SK-N-SH (cell line): ENCODE measurements at regions not wholly inside any gene's neighbourhood (a gene's known extent, or its start where the extent isn't known, plus 50 kb on each side); places are given as distances from the start of the nearest gene placed in this dataset.

Source experiments
- CTCF ChIA-PET: fragments of 300-600, 350-600 bp; formaldehyde crosslinking; extraction: SDS; loops from one replicate; lab custom pipeline; 2021; lab: Yijun Ruan, JAX
- POLR2A ChIA-PET: fragments of 350-600 bp; sonication (Branson Sonifier 250); formaldehyde crosslinking; extraction: SDS; loops from one replicate; lab custom pipeline; 2020; ENCODE audit warnings: antibody characterized with exemption, inconsistent platforms; lab: Yijun Ruan, JAX
- DNase-seq: peaks from one replicate; pipeline ENCODE4 v3.0.0; 2012
- H2AFZ ChIP-seq: fragments of 200-600 bp; sonication (generic); 2 replicates; pipeline ENCODE4 v1.8.1; 2016; ENCODE audit warnings: antibody characterized with exemption, mild to moderate bottlenecking, low read depth
- H3F3A ChIP-seq: fragments of 200-600 bp; sonication (generic); replicated peaks from 2 replicates; pipeline ENCODE3; 2016; ENCODE audit warnings: antibody characterized with exemption, mild to moderate bottlenecking; ENCODE audit not compliant: insufficient read depth
- H3K27ac ChIP-seq, 2 experiments: fragments of 200-500 bp in 1 of 2; fragments of 200-600 bp in 1 of 2; sonication (Bioruptor generic) in 1 of 2; sonication (generic), shearing (Covaris generic) in 1 of 2; 2 replicates each; pipeline versions ENCODE4 v1.5.1 to v1.6.1; 2014 to 2016; ENCODE audit warnings: low read depth in 2 of 2, inconsistent platforms in 1 of 2, low read length in 1 of 2, mild to moderate bottlenecking in 1 of 2, mixed read lengths in 1 of 2
- H3K27me3 ChIP-seq: fragments of 200-600 bp; sonication (generic), shearing (Covaris generic); 2 replicates; pipeline ENCODE4 v1.6.1; 2016; ENCODE audit warnings: mixed run types; ENCODE audit not compliant: insufficient read depth
- H3K36me3 ChIP-seq, 2 experiments: fragments of 200-500 bp in 1 of 2; fragments of 200-600 bp in 1 of 2; sonication (Bioruptor generic) in 1 of 2; sonication (generic) in 1 of 2; replicated peaks in 1 of 2; 2 replicates each; pipeline versions ENCODE3 to v1.5.1; 2014 to 2016; ENCODE audit warnings: low read length in 1 of 2, mild to moderate bottlenecking in 1 of 2; ENCODE audit not compliant: insufficient read depth in 2 of 2, control insufficient read depth in 1 of 2
- H3K4me1 ChIP-seq, 2 experiments: fragments of 200-500 bp in 1 of 2; fragments of 200-600 bp in 1 of 2; sonication (Bioruptor generic) in 1 of 2; sonication (generic), shearing (Covaris generic) in 1 of 2; 2 replicates each; pipeline versions ENCODE4 v1.5.1 to v1.6.1; 2014 to 2016; ENCODE audit warnings: low read depth in 1 of 2, low read length in 1 of 2, mixed run types in 1 of 2; ENCODE audit not compliant: insufficient read depth in 2 of 2, control insufficient read depth in 1 of 2
- H3K4me2 ChIP-seq: fragments of 200-600 bp; sonication (generic), shearing (Covaris generic); 2 replicates; pipeline ENCODE4 v1.6.1; 2017; ENCODE audit warnings: mixed run types
- H3K4me3 ChIP-seq, 2 experiments: fragments of 200-500 bp in 1 of 2; fragments of 200-600 bp in 1 of 2; sonication (Bioruptor generic) in 1 of 2; sonication (generic), shearing (Covaris generic) in 1 of 2; 2 replicates each; pipeline versions ENCODE4 v1.5.1 to v1.8.1; 2014 to 2016; ENCODE audit warnings: low read depth in 2 of 2, inconsistent platforms in 1 of 2, low read length in 1 of 2, mild to moderate bottlenecking in 1 of 2, mixed read lengths in 1 of 2, moderate library complexity in 1 of 2
- H3K79me2 ChIP-seq: fragments of 200-600 bp; sonication (generic); 2 replicates; pipeline ENCODE4 v1.8.1; 2017; ENCODE audit warnings: mild to moderate bottlenecking; ENCODE audit not compliant: insufficient read depth
- H3K9ac ChIP-seq: fragments of 200-600 bp; sonication (generic); 2 replicates; pipeline ENCODE4 v1.6.1; 2017; ENCODE audit warnings: mixed run types
- H3K9me2 ChIP-seq: fragments of 200-600 bp; sonication (generic); 2 replicates; pipeline ENCODE4 v1.6.1; 2017; ENCODE audit warnings: mixed run types
- H3K9me3 ChIP-seq: fragments of 200-600 bp; sonication (generic); 2 replicates; pipeline ENCODE4 v1.6.1; 2017; ENCODE audit warnings: mixed run types, mild to moderate bottlenecking, moderate library complexity
- H4K20me1 ChIP-seq: fragments of 200-600 bp; sonication (generic); 2 replicates; pipeline ENCODE4 v1.6.1; 2017; ENCODE audit warnings: mild to moderate bottlenecking, mixed run types; ENCODE audit not compliant: insufficient read depth
- ELF1 ChIP-seq: IDR thresholded peaks from 2 replicates; pipeline ENCODE4 v1.4.0; 2012
- EP300 ChIP-seq, 2 experiments: IDR thresholded peaks; 2 replicates each; pipeline versions ENCODE4 v1.4.0 to v1.6.1; 2012; ENCODE audit warnings: borderline replicate concordance in 1 of 2, low read depth in 1 of 2, low read length in 1 of 2
- GABPA ChIP-seq: IDR thresholded peaks from 2 replicates; pipeline ENCODE4 v1.4.0; 2012; ENCODE audit warnings: low read depth, mild to moderate bottlenecking
- GATA2 ChIP-seq: sonication (generic); formaldehyde crosslinking; IDR thresholded peaks from 2 replicates; pipeline ENCODE4 v1.5.0; 2020; ENCODE audit warnings: mild to moderate bottlenecking, missing genetic modification reagents
- MEF2A ChIP-seq: IDR thresholded peaks from 2 replicates; pipeline ENCODE4 v1.4.0; 2012; ENCODE audit warnings: low read depth, borderline replicate concordance
- NFIC ChIP-seq: IDR thresholded peaks from 2 replicates; pipeline ENCODE4 v1.4.0; 2012; ENCODE audit warnings: borderline replicate concordance
- NRF1 ChIP-seq: IDR thresholded peaks from 2 replicates; pipeline ENCODE4 v1.6.1; 2012; ENCODE audit warnings: low read depth, mild to moderate bottlenecking, low read length
- RCOR1 ChIP-seq: fragments of 150-350 bp; IDR thresholded peaks from 2 replicates; pipeline ENCODE4 v1.6.1; 2017; ENCODE audit warnings: antibody characterized with exemption, low read length
- SMC3 ChIP-seq: IDR thresholded peaks from 2 replicates; pipeline ENCODE4 v1.6.1; 2012; ENCODE audit warnings: low read depth, low read length, improper control_type of control experiment
- TAF1 ChIP-seq: IDR thresholded peaks from 2 replicates; pipeline ENCODE4 v1.6.1; 2012; ENCODE audit warnings: low read depth, mild to moderate bottlenecking, low read length, moderate library complexity, borderline replicate concordance
- TEAD4 ChIP-seq: IDR thresholded peaks from 2 replicates; pipeline ENCODE4 v1.4.0; 2012; ENCODE audit warnings: mild to moderate bottlenecking, borderline replicate concordance; ENCODE audit not compliant: insufficient read depth
- YY1 ChIP-seq: IDR thresholded peaks from 2 replicates; pipeline ENCODE4 v1.4.0; 2012; ENCODE audit warnings: low read depth, mild to moderate bottlenecking
- WGBS: methylation state at CpG from one replicate; pipeline ENCODE4 v1.1.6; 2017; ENCODE audit warnings: low lambda C conversion rate; 5-methylcytosine and 5-hydroxymethylcytosine counted together
- TF ChIP-seq, protein P1 (sequence below): IDR thresholded peaks from 2 replicates; pipeline ENCODE4 v1.4.0; 2012; ENCODE audit warnings: low read depth
- TF ChIP-seq, protein P2 (sequence below): IDR thresholded peaks from 2 replicates; pipeline ENCODE4; 2012
- TF ChIP-seq, protein P3 (sequence below): IDR thresholded peaks from 2 replicates; pipeline ENCODE4 v1.4.0; 2012; ENCODE audit warnings: low read depth, borderline replicate concordance
- TF ChIP-seq, protein P4 (sequence below): fragments of 200-600 bp; sonication (generic); IDR thresholded peaks from 2 replicates; pipeline ENCODE4 v1.6.1; 2017; ENCODE audit warnings: antibody characterized with exemption, mild to moderate bottlenecking, moderate library complexity
- TF ChIP-seq, protein P5 (sequence below): fragments of 150-350 bp; IDR thresholded peaks from 2 replicates; pipeline ENCODE4 v1.6.1; 2016; ENCODE audit warnings: mild to moderate bottlenecking, low read depth, low read length

DNA sequence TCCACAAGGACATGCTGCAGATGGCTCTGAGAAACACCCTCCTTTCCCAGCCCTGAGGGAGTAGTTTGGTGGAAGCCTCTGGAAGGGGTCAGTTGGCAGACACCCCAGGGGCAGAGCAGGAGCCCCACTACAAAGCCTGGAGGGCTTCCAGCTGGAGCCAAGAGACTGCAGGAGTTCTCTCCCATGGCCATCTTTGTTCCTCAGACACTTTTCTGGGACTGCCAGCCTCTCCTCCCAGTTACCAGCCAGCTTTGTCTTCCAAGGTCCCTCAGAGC lies 91.0 kb upstream of the PJA1 start:
- Histone ChIP-seq H3K9me3 (no peaks in the 10 kb centered on the region), H3K9ac (no peak overlapping the region), H3K4me1 (peaks cover 0 to 5% of the 10 kb centered on the region in 2 experiments; a peak in 1 of 4 replicates), H3K9me2 (no peaks in the 10 kb centered on the region), H3F3A (no peaks in the 10 kb centered on the region), H3K27me3 (peaks cover 21% of the 10 kb centered on the region), H3K79me2 (no peaks in the 10 kb centered on the region), H3K4me3 (no peak overlapping the region), H3K27ac (no peak overlapping the region), H3K4me2 (no peak overlapping the region), H3K36me3 (no peaks in the 10 kb centered on the region), H2AFZ (no peak overlapping the region), H4K20me1 (no peaks in the 10 kb centered on the region)
- ChIA-PET CTCF (interaction anchor here (1.7 kb wide), 1 partner anchor 429 kb away, joined by 10 read pairs; no protein-coding TSS in a partner anchor), POLR2A (no interaction called here)
- DNase-seq, result no peak
- TF ChIP-seq TAF1 (no peak), MEF2A (no peak), GATA2 (CRISPR knock-in tag) (no peak)
- TF ChIP-seq, protein P1, sequence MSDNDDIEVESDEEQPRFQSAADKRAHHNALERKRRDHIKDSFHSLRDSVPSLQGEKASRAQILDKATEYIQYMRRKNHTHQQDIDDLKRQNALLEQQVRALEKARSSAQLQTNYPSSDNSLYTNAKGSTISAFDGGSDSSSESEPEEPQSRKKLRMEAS, result no peak
- TF ChIP-seq, protein P2, sequence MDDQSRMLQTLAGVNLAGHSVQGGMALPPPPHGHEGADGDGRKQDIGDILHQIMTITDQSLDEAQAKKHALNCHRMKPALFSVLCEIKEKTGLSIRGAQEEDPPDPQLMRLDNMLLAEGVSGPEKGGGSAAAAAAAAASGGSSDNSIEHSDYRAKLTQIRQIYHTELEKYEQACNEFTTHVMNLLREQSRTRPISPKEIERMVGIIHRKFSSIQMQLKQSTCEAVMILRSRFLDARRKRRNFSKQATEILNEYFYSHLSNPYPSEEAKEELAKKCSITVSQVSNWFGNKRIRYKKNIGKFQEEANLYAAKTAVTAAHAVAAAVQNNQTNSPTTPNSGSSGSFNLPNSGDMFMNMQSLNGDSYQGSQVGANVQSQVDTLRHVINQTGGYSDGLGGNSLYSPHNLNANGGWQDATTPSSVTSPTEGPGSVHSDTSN, result no peak

DNA sequence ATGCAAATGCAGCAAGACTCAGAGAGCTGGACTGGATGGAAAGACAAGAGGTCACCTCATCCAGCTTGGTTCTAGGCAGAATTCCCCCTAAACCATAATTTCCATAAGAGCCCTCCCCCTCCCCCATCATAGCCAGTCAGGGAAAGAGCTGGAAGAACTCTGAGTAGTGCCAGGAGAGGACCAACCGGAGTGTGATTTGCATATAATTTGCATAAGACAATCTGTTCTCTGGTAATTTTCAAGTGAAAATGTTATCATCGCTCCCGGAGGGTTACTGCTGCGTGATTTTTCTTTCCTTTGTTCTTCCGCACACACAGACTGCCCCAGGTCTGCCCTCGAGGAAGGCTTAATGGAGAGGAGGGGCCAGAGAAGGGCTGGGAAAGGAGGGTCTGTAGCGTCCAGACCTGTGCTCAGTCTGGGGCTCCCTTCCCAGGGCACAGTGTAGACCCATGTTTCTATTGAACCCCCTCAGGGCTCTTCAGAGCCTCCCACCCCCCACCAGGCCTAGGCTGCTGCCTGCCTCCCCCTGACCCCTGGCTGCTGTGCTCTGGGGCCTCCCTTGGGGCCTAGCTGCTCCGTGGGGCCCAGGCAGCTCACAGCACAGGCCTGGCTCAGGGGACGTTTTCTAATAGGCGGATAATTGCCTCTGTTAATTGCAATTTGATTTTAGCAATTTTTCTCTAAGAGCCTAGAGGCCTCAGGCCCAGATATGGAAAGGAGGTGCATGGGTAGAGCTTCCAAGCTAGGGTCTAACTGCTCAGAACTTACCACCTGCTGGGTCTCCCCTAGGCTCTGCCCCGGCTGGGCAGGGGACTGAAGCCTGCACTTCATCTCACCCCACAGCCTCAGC lies 90.4 kb upstream of the PJA1 start:
- H3K9ac ChIP-seq, result no peak overlapping the region
- peaks cover 0 to 5% of the 10 kb centered on the region in 2 experiments; a peak in 1 of 4 replicates for H3K4me1 ChIP-seq
- H3K79me2 ChIP-seq, result no peaks in the 10 kb centered on the region
- no peak overlapping the region for H3K4me3 ChIP-seq
- no peak for DNase-seq
- no peaks in the 10 kb centered on the region for H3K9me3 ChIP-seq
- H2AFZ ChIP-seq, result no peak overlapping the region
- 23% methylated on average over 11 of the region's 11 CpGs for WGBS
- H3K36me3 ChIP-seq, result no peaks in the 10 kb centered on the region
- no peaks in the 10 kb centered on the region for H3F3A ChIP-seq
- no peaks in the 10 kb centered on the region for H3K9me2 ChIP-seq
- ChIA-PET POLR2A (no interaction called here), CTCF (interaction anchor here (1.7 kb wide), 1 partner anchor 428 kb away, joined by 10 read pairs; no protein-coding TSS in a partner anchor)
- H4K20me1 ChIP-seq, result no peaks in the 10 kb centered on the region
- peaks cover 18% of the 10 kb centered on the region for H3K27me3 ChIP-seq
- no peak overlapping the region for H3K4me2 ChIP-seq
- H3K27ac ChIP-seq, result no peak overlapping the region
- TF ChIP-seq SMC3 (no peak), TAF1 (no peak), EP300 (IDR thresholded peaks at IDR 0.05; ENCODE audit: borderline replicate concordance in 1 of 2, low read depth in 1 of 2, low read length in 1 of 2) (no peak), NRF1 (no peak), TEAD4 (no peak), GABPA (no peak), ELF1 (no peak), NFIC (no peak), GATA2 (CRISPR knock-in tag) (no peak), RCOR1 (no peak), YY1 (no peak)
- TF ChIP-seq, protein P3, sequence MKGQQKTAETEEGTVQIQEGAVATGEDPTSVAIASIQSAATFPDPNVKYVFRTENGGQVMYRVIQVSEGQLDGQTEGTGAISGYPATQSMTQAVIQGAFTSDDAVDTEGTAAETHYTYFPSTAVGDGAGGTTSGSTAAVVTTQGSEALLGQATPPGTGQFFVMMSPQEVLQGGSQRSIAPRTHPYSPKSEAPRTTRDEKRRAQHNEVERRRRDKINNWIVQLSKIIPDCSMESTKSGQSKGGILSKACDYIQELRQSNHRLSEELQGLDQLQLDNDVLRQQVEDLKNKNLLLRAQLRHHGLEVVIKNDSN, result no peak
- TF ChIP-seq, protein P1, result no peak
- TF ChIP-seq, protein P4, sequence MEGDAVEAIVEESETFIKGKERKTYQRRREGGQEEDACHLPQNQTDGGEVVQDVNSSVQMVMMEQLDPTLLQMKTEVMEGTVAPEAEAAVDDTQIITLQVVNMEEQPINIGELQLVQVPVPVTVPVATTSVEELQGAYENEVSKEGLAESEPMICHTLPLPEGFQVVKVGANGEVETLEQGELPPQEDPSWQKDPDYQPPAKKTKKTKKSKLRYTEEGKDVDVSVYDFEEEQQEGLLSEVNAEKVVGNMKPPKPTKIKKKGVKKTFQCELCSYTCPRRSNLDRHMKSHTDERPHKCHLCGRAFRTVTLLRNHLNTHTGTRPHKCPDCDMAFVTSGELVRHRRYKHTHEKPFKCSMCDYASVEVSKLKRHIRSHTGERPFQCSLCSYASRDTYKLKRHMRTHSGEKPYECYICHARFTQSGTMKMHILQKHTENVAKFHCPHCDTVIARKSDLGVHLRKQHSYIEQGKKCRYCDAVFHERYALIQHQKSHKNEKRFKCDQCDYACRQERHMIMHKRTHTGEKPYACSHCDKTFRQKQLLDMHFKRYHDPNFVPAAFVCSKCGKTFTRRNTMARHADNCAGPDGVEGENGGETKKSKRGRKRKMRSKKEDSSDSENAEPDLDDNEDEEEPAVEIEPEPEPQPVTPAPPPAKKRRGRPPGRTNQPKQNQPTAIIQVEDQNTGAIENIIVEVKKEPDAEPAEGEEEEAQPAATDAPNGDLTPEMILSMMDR, result no peak
- TF ChIP-seq, protein P5, sequence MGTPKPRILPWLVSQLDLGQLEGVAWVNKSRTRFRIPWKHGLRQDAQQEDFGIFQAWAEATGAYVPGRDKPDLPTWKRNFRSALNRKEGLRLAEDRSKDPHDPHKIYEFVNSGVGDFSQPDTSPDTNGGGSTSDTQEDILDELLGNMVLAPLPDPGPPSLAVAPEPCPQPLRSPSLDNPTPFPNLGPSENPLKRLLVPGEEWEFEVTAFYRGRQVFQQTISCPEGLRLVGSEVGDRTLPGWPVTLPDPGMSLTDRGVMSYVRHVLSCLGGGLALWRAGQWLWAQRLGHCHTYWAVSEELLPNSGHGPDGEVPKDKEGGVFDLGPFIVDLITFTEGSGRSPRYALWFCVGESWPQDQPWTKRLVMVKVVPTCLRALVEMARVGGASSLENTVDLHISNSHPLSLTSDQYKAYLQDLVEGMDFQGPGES, result no peak
- TF ChIP-seq, protein P2, result no peak
